ENCODE measurements at regions not wholly inside any gene's neighbourhood (a gene's known extent, or its start where the extent isn't known, plus 50 kb on each side); places are given as distances from the start of the nearest gene placed in this dataset.

GRCh38 chr13:30105381-30105780 lies 202.0 kb downstream of the KATNAL1 start:
- no peak for DNase-seq

GRCh38 chr13:30103161-30103840 lies 204.1 kb downstream of the KATNAL1 start:
- DNase-seq: no peak

GRCh38 chr13:30100226-30100625 lies 207.1 kb downstream of the KATNAL1 start:
- no peak for DNase-seq

GRCh38 chr13:30097701-30098100 lies 209.7 kb downstream of the KATNAL1 start:
- no peak for DNase-seq

- DNase-seq: no peak
Observed at GRCh38 chr13:30097089-30097488, 210.3 kb downstream of the KATNAL1 start.

- no peak for DNase-seq
Observed at GRCh38 chr13:30094015-30094414, 213.3 kb downstream of the KATNAL1 start.

GRCh38 chr13:30093236-30093635 lies 214.1 kb downstream of the KATNAL1 start:
- no peak for DNase-seq

- no peak for DNase-seq
Observed at GRCh38 chr13:30091691-30092090, 215.7 kb downstream of the KATNAL1 start.

GRCh38 chr13:30091035-30091434 lies 216.3 kb downstream of the KATNAL1 start:
- no peak for DNase-seq

GRCh38 chr13:30088312-30088855 lies 219.0 kb downstream of the KATNAL1 start:
- no peak for DNase-seq

GRCh38 chr13:30085087-30085486 lies 222.3 kb downstream of the KATNAL1 start:
- no peak for DNase-seq

GRCh38 chr13:30082391-30082790 lies 225.0 kb downstream of the KATNAL1 start:
- no peak for DNase-seq

- DNase-seq: no peak
Observed at GRCh38 chr13:30081331-30081730, 226.0 kb downstream of the KATNAL1 start.

- DNase-seq: no peak
Observed at GRCh38 chr13:30079501-30079900, 227.8 kb downstream of the KATNAL1 start.

- DNase-seq: no peak
Observed at GRCh38 chr13:30078059-30078458, 227.6 kb upstream of the UBL3 start.

- no peak for DNase-seq
Observed at GRCh38 chr13:30077240-30077735, 226.9 kb upstream of the UBL3 start.

- DNase-seq: no peak
Observed at GRCh38 chr13:30074955-30075614, 224.7 kb upstream of the UBL3 start.

GRCh38 chr13:30074431-30074830 lies 224.0 kb upstream of the UBL3 start:
- DNase-seq: no peak

- DNase-seq: no peak
Observed at GRCh38 chr13:30072818-30073186, 222.4 kb upstream of the UBL3 start.

GRCh38 chr13:30071969-30072817 lies 221.8 kb upstream of the UBL3 start:
- no peak for DNase-seq

- no peak for DNase-seq
Observed at GRCh38 chr13:30065181-30065580, 214.8 kb upstream of the UBL3 start.

GRCh38 chr13:30063892-30064291 lies 213.5 kb upstream of the UBL3 start:
- DNase-seq: no peak

GRCh38 chr13:30061217-30061616 lies 210.8 kb upstream of the UBL3 start:
- DNase-seq: no peak
